Kasumi-1 (cell line): ENCODE measurements at regions not wholly inside any gene's neighbourhood (a gene's known extent, or its start where the extent isn't known, plus 50 kb on each side); places are given as distances from the start of the nearest gene placed in this dataset.

Source experiments
- DNase-seq, 2 experiments: peaks; one replicate each; lab custom pipeline; 2025; lab: John Stamatoyannopoulos, UW

DNA sequence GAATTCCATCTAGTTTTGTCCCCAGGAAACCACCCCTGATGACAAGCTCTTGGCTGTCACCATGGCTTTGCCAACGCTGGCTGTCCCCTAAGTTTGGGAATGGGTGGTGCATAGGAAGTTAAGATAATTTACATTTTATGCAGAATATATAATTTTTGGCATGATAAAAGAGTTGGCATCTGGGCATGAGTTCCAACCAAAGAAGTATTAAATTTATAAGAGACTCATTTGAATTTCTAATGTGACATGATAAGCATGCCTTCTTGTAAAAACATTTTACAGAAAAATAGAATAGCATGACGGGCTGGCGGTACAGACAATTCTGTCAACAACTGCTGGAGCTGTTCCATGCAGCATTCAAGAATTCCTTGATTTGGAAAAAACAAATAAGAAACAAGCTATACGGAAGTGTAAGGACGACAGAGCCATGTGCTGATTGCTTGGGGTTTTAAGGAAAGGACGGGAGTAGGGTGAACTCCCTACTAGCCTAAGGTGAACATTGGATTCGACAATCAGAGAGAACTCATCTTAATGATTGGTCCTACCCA, 106.8 kb upstream of the C1orf21 start:
- no peak for DNase-seq

DNA sequence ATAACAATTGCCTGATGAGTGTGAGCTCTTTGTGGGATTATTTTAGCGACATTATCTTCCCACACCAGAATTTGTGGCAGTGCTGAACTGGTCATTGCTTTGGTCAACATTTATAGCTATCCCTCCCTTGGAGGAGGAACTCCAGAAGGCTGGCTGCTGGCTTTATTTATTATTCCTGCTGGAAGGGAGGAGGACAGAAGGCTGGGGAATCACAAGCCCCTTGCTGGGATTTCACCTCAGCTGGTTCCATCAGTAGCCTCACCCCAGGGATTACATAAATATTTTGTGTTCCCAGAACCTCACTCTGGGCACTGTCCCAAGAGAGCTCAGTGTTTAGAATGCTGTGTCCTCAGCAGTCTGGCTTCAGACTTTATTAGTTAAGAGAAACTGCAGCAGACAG, 102.8 kb upstream of the C1orf21 start:
- no peak for DNase-seq

DNA sequence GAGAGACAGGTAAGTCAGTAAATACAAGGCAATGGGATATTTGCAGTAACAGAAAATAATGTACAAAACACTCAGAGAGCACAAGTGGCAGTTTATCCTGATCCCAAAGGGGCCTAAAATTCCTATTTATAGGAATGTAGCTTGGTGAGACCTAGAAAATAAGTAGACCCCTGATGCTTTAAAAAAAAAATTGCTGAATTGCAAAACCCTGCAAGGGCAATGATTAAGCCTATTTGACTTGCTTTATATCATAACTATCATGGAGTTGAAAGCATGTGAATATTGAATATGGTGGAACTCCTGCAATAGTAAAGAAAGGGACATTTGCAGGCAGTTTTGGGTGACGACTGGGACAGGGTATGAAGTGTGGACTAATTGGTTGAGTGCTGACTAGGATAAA, 101.9 kb upstream of the C1orf21 start:
- no peak for DNase-seq

DNA sequence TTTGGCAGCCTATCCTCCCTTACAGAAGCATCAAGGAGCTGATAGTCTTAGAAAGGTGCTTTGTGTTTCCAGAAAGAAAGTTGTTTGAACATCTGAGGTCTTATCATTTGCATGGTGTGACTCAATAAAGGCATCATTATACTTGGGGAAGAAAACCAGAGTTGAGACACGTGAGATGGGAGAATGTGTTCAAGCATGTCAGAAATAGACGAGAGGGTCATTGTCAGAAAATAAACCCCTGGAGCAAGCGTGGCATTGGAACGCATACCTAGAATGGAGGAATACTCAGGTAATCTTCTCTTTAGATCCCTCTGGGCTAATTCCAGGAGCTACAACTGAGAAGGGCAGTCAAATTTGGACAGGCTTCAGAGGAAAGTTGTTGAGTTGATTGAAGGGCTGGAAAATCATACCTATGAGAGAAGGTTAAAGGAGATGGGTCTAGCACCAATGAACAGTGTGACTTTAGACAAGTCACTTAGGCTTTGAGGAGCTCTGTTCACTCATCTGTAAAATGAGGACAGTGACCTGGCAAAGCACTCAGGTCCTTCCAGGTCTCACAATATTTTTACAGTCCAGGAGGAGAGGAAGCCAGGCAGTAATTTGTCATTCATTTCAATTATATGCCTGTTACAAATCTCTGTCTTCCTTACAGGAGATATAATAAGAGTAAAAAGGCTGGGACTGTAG, 101.3 kb upstream of the C1orf21 start:
- DNase-seq: no peak

DNA sequence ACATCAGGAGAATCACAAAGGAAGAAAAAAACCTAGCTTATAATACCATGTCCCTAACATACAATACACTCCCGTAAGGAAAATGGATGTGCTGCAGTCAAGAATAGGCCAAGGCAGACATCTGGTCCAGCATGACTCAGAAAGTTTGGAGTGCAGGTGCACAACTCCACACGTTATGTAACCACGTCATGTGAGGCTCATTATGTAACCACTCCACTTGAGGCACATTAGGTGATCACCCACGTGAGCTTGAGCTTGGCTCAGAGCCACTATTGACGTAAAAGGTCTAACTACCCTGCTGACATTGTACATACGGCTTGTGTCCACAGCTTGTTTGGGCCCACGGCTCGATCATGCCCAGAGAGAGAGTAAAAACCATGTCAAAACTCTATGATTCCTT, 99.8 kb upstream of the C1orf21 start:
- no peak for DNase-seq

DNA sequence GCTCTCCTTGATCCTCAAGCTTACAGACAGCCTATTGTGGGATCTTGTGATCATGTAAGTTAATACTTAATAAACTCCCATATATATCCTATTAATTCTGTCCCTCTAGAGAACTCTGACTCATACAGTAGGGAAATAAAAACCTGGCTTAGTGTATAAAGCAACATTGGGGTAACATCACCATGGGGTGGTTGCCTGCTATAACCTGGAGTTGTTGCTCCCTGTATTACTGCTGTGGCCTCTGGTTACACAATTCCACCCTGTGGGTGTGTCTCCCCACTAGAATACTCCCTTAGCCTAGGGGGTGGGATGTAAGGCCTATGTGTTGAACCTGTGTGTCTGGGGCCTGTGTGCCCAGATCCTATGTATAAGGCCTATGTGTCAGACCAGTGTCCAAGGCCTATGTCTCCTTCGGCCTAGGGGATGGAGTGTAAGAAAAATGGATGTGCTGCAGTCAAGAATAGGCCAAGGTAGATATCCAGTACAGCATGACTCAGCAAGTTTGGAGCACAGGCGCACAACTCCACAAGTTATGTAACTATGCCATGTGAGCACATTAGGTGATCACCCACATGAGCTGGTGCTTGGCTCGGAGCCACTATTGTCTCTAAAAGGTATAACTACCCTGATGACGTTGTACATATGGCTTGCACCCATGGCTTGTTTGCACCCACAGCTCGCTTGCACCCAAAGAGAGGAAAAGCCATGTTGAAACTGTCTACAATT, 96.8 kb upstream of the C1orf21 start:
- no peak for DNase-seq

DNA sequence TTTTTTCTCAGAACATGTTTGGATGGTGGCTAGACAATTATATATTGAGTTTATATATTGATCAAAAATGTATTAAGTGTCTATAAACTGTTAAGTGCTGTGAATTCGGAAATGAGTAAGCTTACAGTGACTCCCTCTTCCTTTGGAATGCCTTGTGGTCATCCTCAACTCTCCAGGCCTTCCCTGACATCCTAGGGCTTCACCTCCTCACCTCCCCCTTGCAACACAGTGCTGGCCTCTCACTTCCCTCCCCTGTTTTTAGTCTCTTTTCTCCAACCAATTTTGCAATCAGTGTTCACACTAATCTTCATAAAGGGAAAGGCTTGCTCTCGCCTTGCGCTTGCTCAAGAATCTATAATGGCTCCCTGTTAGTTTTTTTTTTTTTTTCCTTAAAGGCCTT, 95.1 kb upstream of the C1orf21 start:
- no peak for DNase-seq

DNA sequence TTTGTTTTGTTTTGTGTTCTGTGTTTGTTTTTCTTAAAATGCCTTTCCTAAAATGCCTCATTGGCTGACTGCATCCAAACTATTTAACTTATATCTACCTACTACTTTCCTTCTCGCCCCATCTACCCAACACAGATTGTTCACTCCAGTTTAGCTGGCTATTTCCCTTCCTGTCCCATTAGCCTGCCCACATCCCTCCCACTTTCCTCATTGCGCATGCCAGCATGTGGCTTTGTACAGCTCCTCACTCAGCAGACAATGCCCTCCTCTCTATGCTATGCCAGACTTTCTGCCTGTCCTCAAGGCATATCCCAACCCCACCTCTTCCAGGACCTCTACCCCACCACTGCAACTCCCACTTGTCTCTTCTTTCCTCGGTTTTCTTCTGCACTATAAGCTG, 94.7 kb upstream of the C1orf21 start:
- DNase-seq: no peak

DNA sequence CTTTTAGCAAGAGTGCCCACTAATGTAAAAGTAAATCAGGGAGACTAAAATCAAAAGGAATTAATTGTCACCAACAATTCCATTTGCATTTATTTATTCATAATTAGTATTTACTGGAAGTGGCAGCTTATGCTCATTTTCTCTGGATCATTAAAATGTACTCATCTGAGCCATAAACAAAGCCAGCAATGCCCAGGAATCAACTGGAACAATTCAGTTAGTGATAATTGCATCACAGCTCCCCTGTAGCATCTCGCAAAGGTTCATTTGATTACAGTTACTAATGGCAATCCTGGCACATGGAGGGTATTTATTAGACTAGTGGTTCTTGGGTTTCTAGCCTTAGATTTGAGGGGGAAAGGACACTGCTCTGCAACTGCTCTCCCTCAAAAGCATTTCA, 92.7 kb upstream of the C1orf21 start:
- no peak for DNase-seq

DNA sequence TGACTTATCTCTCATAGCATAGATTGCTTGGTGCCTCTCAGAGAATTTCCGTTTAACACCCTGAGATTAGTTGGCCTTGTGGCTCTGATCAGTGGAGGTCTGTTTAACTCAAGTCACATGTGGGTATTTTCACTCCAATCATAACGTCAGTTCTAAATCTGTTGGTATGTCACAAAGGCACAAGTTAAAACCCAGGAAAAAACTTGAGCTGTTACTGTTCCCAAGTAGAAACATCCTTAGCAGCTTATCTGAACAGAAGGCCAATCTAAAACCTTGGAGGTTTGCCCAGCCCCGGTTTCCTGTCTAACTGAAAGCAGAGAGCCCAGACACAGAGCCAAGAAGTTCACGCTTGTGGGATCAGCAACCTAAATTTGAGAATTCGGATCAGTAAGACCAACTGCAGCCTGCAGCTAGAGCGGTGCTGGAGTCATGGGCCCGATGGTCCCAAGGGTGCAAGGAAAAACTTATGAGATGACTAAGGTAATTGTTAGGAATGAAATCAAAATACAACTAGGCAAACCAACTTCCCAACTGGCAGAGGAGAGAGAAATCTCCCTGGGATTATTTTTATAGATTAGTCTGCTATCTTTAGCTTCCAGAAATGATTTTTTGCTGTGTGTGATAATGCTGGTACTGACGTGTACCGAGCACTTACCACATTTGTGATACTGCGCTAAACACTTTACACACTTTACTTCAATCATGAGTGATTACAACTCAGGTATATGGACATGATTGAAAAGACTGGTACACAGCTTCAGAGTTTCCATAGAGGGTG, 90.2 kb upstream of the C1orf21 start:
- DNase-seq: peak; percentile 96 to 97

DNA sequence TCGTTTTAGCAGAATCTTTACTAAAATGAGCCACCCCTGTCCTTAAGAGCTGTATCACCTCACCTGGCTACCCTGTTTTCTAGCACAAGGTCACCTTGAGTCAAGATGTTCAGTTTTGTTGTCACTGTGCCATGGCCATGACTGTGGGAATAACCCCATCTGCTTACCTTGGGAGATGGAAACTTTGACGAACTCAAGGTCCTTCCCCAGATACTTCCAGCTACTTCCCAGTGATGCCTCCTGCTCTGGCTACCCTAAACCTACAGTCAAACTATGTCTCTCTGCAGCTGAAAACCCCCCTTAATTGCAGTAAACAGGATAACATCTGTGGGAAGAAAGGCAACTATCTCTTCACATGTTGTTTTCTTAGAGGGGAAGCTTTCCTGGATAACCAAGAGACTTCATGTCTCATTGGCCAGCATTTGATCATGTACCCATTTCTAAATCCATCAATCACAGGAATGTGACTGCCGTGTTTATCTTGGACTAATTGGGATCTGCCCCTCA, 89.5 kb upstream of the C1orf21 start:
- no peak for DNase-seq

DNA sequence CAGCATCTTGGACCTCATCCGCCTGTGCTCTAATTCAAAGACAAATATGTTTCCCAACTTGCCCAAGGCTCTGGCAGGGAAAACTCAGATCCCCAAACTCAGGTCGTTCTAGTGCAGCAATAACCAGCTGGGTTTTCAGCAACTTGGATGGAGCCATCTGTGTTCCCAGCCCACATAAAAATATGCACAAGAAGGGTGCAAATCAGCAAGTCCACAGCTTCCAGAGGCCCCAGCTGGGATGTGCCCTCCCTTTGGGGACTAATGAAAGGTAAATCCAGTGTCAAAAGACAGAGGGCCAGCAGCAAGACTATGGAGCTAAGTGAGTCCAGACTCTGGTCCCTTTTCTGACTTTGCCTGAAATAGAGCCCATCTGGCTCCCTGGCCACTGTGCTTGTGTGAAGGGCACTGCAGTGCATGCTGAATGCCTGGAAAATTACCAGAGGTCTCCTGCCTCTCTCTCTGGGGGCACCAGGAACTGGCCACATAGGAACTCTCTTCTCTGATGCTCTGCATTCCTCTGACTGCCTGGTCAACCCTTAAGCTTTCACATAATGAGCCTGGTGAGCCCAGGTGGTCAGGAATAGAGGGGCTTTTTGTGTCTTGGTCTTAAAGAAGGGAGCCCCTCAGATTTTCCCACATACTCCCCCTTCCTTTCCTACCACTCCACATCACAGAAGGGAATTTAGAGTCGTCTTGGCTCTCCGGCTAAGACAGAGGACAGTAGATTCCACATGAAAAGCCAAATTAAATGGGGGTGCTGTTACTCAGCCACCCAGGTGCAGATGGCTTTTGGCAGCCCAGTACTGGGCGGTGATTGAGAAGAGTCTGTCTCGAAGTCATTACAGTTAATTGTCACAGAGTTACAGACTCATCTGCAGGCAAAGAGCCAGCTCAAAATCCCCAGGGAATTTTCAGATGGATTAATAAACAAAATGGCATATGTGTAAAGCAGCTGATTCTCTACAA, 88.1 kb upstream of the C1orf21 start:
- DNase-seq: no peak

DNA sequence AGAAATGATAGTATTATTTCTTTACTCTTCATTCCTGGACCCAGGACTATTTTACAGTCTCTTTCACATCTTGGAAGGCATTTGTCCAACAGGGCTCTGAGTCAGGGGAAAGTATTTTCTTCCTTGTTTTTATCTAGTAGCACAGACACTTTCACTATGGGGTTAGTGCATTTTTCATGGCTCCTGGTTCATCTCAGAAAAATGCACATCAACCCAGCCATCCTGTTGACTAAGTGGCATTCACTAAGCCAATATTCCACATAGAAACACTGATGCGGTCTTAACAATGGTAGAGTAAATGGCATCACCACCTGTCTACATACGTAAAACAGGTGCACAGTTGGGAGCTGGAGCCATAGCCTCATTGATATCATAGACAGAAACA, 87.4 kb upstream of the C1orf21 start:
- no peak for DNase-seq

DNA sequence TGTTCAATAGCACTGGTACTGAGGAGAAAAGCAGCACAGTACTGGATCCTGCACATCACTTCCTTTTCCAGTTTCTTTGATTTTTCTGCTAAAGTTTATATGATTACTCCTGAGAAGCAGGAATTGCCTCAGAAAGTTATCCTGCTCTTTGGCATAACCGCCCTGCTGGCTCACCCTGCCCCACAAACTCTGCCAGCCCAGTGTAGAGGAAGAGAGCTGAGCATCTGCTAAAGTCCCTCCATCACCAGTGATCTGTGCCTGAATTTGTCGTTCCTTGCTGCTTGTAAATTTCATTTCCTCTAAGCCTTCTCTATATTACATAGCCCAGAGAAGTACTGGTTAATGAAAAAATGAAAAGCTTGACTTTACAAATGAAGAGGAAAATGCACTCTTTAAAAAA, 87.0 kb upstream of the C1orf21 start:
- no peak for DNase-seq

DNA sequence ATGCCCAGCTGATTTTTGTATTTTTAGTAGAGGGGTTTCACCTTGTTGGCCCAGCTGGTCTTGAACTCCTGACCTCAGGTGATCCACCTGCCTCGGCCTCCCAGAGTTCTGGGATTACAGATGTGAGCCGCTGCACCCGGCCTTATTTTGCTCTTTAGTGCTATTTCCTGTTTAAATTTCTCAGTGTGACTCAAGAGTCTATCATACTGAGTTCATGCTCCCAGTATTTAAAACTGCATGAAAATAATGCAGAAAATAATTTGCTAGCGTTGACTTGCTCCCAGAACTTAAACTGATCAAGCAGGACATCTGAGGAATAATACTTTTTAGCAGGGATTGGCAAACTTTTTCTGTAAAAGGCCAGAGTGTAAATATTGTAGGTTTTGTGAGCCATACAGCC, 86.4 kb upstream of the C1orf21 start:
- no peak for DNase-seq

DNA sequence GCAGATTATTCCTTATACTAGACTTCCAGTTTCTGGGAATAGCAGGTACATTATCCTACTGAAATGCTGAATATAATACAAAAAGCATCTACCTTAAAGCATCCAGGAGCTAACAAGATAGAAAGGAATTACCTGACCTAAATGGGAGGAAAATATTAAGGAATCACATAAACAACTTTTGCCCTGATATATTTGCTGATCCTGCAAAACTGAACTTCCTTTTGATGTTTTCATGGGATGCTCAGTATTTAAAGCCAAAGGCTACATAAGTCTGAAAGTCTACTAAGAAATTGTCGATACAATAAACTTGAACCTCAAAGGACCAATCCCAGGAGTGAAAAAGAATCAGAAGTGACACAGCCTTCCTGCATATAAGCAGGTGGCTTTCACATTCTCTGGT, 85.6 kb upstream of the C1orf21 start:
- no peak for DNase-seq

DNA sequence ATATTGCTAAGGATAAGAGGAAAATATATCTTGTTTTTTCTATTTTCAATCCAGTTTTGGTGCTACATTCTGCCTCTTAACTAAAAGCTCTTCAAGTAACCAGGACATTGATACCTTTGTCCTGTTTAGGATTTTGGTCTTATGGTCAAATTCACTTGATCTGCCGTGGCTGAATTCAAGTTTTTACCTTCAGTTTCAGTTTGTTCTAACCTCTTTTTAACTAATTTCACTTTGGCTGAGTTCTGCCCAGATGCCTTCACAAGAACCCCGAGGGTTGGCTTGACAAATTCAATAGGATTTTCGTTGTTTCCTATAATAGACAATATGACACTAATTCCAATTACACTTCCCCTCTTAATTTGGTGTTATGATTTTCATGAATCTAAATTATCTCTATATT, 84.5 kb upstream of the C1orf21 start:
- no peak for DNase-seq

DNA sequence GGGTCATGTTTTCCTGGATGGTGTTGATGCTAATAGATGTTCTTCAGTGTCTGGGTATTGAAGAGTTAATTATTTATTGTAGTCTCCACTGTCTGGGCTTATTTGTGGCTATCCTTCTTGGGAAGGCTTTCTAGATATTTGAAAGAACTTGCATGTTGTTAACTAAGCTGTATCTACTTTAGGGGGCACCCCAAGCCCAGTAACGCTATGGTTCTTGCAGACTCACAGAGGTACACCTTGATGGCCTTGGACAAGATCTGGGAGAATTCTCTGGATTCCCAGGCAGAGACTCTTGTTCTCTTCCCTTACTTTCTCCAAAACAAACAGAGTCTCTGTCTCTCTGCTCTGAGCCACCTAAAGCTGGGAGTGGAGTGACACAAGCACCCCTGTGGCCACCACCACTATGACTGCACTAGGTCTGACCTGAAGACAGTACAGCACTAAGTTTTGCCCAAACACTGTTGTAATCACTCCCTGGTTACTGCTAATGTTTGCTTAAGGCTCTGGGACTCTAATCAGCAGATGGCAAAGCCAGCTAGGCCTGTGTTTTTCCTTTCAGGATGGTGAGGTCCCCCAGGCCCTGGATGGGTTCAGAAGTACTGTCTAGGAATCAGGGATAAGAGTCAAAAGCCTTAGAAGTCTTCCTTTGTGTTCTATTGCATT, 76.5 kb upstream of the C1orf21 start:
- DNase-seq: no peak

DNA sequence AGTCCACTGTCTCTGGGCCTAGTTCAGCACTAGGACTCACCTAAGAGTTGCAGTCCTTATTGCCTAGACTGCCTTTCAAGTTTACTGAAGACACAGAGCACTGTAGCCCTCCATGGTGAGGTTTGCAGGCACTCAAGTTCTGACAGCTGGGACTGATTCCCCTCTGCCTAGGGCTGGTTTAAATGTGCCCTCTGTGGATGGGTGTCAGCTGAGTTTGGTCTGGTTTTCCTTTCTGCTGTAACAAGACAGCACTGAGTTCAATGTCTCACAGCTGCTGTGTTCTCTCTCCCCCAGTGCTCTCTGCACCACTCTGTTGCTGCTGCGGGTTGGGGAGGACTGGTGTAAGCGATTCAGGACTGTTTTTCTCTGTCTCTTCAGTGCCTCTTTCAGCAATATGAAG, 75.2 kb upstream of the C1orf21 start:
- DNase-seq: no peak

DNA sequence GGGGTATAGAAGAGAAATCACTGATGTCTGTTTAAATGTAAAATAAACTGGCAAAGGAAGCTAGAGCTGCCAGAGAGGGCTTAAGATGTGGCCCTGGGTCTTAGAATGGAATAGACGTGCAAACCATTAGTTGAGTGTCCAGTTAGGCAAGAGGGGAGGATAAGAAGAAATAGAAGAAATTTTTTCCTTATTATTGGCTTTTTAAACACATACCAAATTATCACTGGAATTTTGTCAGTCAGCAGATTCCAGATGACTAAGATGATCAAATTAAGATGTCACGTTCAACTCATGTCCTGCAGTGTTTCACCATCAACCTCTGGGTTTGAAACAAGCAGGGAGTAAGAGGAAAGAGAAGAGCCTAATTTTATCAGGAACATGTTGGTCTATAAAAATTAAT, 71.6 kb upstream of the C1orf21 start:
- DNase-seq: no peak

DNA sequence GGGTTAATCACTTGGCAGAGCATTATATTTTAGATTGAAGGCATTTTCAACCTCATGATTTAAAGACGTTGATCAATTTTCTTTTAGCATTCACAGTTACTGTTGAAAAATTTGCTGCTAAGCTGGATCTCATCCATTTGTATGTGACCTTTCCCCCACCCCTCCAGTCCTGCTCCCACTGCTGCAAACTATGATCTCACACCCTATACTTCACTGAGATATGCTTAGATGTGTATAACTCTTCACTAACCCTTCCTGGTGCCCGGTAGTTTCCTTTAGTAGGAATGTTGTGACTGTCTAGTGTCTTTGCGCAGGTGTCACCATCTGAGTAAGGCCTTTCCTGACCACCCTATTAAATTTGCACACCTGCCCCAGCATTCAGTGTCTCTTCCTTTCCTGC, 67.0 kb upstream of the C1orf21 start:
- no peak for DNase-seq
